Smooth muscle cell (in vitro differentiated cells): ENCODE measurements at regions not wholly inside any gene's neighbourhood (a gene's known extent, or its start where the extent isn't known, plus 50 kb on each side); places are given as distances from the start of the nearest gene placed in this dataset.
"Not testable (repeated sequence)": the region's sequence is repeated elsewhere in the genome, so short reads cannot be mapped to it uniquely, and the experiment has no call there.

Experiments
- DNase-seq: peaks from one replicate; lab custom pipeline; 2025; ENCODE audit not compliant: unreplicated experiment; lab: John Stamatoyannopoulos, UW
- H2AFZ ChIP-seq: fragments of 200-600 bp; sonication (generic); 2 replicates; pipeline ENCODE4 v1.6.0; 2016; ENCODE audit warnings: antibody characterized with exemption, low read depth, mild to moderate bottlenecking
- H3F3A ChIP-seq: fragments of 200-600 bp; sonication (generic); 2 replicates; pipeline ENCODE4 v1.6.0; 2017; ENCODE audit warnings: antibody characterized with exemption, low read depth
- H3K27ac ChIP-seq: fragments of 200-600 bp; sonication (generic); 2 replicates; pipeline ENCODE4 v1.5.1; 2016; ENCODE audit warnings: low read depth, mild to moderate bottlenecking
- H3K27me3 ChIP-seq: fragments of 200-600 bp; sonication (generic); 2 replicates; pipeline ENCODE4 v1.6.1; 2016; ENCODE audit warnings: low read depth, mild to moderate bottlenecking
- H3K36me3 ChIP-seq: fragments of 200-600 bp; sonication (generic); 2 replicates; pipeline ENCODE4 v1.5.1; 2016; ENCODE audit warnings: low read depth
- H3K4me1 ChIP-seq: fragments of 200-600 bp; sonication (generic); 2 replicates; pipeline ENCODE4 v1.5.1; 2016; ENCODE audit warnings: low read depth
- H3K4me2 ChIP-seq: fragments of 200-600 bp; sonication (generic); 2 replicates; pipeline ENCODE4 v1.6.0; 2016; ENCODE audit warnings: mild to moderate bottlenecking
- H3K4me3 ChIP-seq: fragments of 200-600 bp; sonication (generic); 2 replicates; pipeline ENCODE4 v1.5.1; 2016; ENCODE audit warnings: mild to moderate bottlenecking
- H3K79me2 ChIP-seq: fragments of 200-600 bp; sonication (generic); 2 replicates; pipeline ENCODE4 v1.6.0; 2016; ENCODE audit warnings: low read depth, mild to moderate bottlenecking
- H3K9ac ChIP-seq: fragments of 200-600 bp; sonication (generic); 2 replicates; pipeline ENCODE4 v1.6.0; 2016; ENCODE audit warnings: low read depth
- H3K9me3 ChIP-seq: fragments of 200-600 bp; sonication (generic); replicated peaks from 2 replicates; pipeline ENCODE4 v1.5.1; 2016; ENCODE audit warnings: low read depth
- H4K20me1 ChIP-seq: fragments of 200-600 bp; sonication (generic); 2 replicates; pipeline ENCODE4 v1.6.0; 2016; ENCODE audit warnings: low read depth
- CTCF ChIP-seq: fragments of 200-600 bp; sonication (generic); IDR thresholded peaks from 2 replicates; pipeline ENCODE4 v1.5.1; 2017; ENCODE audit warnings: borderline replicate concordance, mild to moderate bottlenecking, antibody characterized with exemption; ENCODE audit not compliant: insufficient read depth, poor library complexity, severe bottlenecking
- WGBS: methylation state at CpG from one replicate; pipeline ENCODE4 v1.1.7; 2016; ENCODE audit warnings: low lambda C conversion rate; 5-methylcytosine and 5-hydroxymethylcytosine counted together

- Histone ChIP-seq H3K4me2 (no peak overlapping the region), H3K36me3 (no peaks in the 10 kb centered on the region), H3K9me3 (no peaks in the 10 kb centered on the region), H3K4me1 (no peaks in the 10 kb centered on the region), H3K9ac (no peak overlapping the region), H3F3A (no peaks in the 10 kb centered on the region), H3K79me2 (no peaks in the 10 kb centered on the region), H3K4me3 (no peak overlapping the region), H3K27ac (no peak overlapping the region), H3K27me3 (no peaks in the 10 kb centered on the region), H2AFZ (no peak overlapping the region), H4K20me1 (no peaks in the 10 kb centered on the region)
- TF ChIP-seq CTCF: no peak
- 62% methylated on average over 7 of the region's 7 CpGs for WGBS
- no peak for DNase-seq
Observed at GRCh38 chr10:35783305-35783838, 141.3 kb upstream of the FZD8 start.

GRCh38 chr10:35781643-35782035, 139.5 kb upstream of the FZD8 start:
- peak; percentile 22 for TF ChIP-seq CTCF
- Histone ChIP-seq H3K79me2 (no peaks in the 10 kb centered on the region), H3K27ac (no peak overlapping the region), H3F3A (no peaks in the 10 kb centered on the region), H3K4me2 (no peak overlapping the region), H2AFZ (no peak overlapping the region), H3K4me3 (no peak overlapping the region), H3K9me3 (no peaks in the 10 kb centered on the region), H4K20me1 (no peaks in the 10 kb centered on the region), H3K9ac (no peak overlapping the region), H3K36me3 (no peaks in the 10 kb centered on the region), H3K27me3 (no peaks in the 10 kb centered on the region), H3K4me1 (no peaks in the 10 kb centered on the region)
- DNase-seq: no peak
- WGBS: 57% methylated on average over 5 of the region's 5 CpGs

- 92% methylated on average over 2 of the region's 2 CpGs for WGBS
- DNase-seq: no peak
- no peaks in the 10 kb centered on the region for H3K27me3 ChIP-seq
- no peaks in the 10 kb centered on the region for H3F3A ChIP-seq
- H2AFZ ChIP-seq: no peak overlapping the region
- H3K9ac ChIP-seq: no peak overlapping the region
- no peak overlapping the region for H3K27ac ChIP-seq
- TF ChIP-seq CTCF: no peak
- H3K79me2 ChIP-seq: no peaks in the 10 kb centered on the region
- no peaks in the 10 kb centered on the region for H3K4me1 ChIP-seq
- no peak overlapping the region for H3K4me2 ChIP-seq
- H3K36me3 ChIP-seq: no peaks in the 10 kb centered on the region
- no peaks in the 10 kb centered on the region for H4K20me1 ChIP-seq
- no peaks in the 10 kb centered on the region for H3K9me3 ChIP-seq
- H3K4me3 ChIP-seq: no peak overlapping the region
Observed at GRCh38 chr10:35780970-35781642, 139.0 kb upstream of the FZD8 start.

GRCh38 chr10:35778306-35778705, 136.2 kb upstream of the FZD8 start:
- H3K9ac ChIP-seq: no peak overlapping the region
- H3K4me2 ChIP-seq: no peak overlapping the region
- TF ChIP-seq CTCF: no peak
- no peaks in the 10 kb centered on the region for H4K20me1 ChIP-seq
- H3K9me3 ChIP-seq: no peaks in the 10 kb centered on the region
- WGBS: 91% methylated on average over 6 of the region's 6 CpGs
- H3F3A ChIP-seq: no peaks in the 10 kb centered on the region
- DNase-seq: no peak
- no peaks in the 10 kb centered on the region for H3K36me3 ChIP-seq
- H3K27me3 ChIP-seq: no peaks in the 10 kb centered on the region
- no peak overlapping the region for H3K27ac ChIP-seq
- no peak overlapping the region for H3K4me3 ChIP-seq
- H2AFZ ChIP-seq: no peak overlapping the region
- no peaks in the 10 kb centered on the region for H3K79me2 ChIP-seq
- no peaks in the 10 kb centered on the region for H3K4me1 ChIP-seq

GRCh38 chr10:35776557-35776956, 134.5 kb upstream of the FZD8 start:
- H3K79me2 ChIP-seq, H2AFZ ChIP-seq, H3K4me2 ChIP-seq, H3K9ac ChIP-seq, H3K36me3 ChIP-seq, H3K27me3 ChIP-seq, DNase-seq, H3K4me1 ChIP-seq, H3F3A ChIP-seq, H4K20me1 ChIP-seq, H3K27ac ChIP-seq, H3K9me3 ChIP-seq, H3K4me3 ChIP-seq: not testable (repeated sequence)
